H9 (cell line): ENCODE measurements at regions not wholly inside any gene's neighbourhood (a gene's known extent, or its start where the extent isn't known, plus 50 kb on each side); places are given as distances from the start of the nearest gene placed in this dataset.

ENCODE experiments used
- DNase-seq: peaks from one replicate; pipeline ENCODE4 v3.0.0-alpha.2; 2017
- H2AFZ ChIP-seq: one replicate; pipeline ENCODE4 v1.6.1; 2013; ENCODE audit warnings: mild to moderate bottlenecking, low read length, control low read depth, moderate library complexity
- H2AK5ac ChIP-seq: 2 replicates; pipeline ENCODE4 v1.6.1; 2013; ENCODE audit warnings: low read length, control low read depth, mixed read lengths; ENCODE audit not compliant: insufficient read length
- H2BK120ac ChIP-seq: one replicate; pipeline ENCODE4 v1.6.1; 2013; ENCODE audit warnings: low read depth, mild to moderate bottlenecking, low read length, control low read depth, inconsistent platforms; ENCODE audit not compliant: poor library complexity, severe bottlenecking
- H2BK12ac ChIP-seq: 2 replicates; pipeline ENCODE4 v1.6.1; 2013; ENCODE audit warnings: low read length, control low read depth, mixed read lengths, low read depth; ENCODE audit not compliant: insufficient read length
- H2BK15ac ChIP-seq: 2 replicates; pipeline ENCODE4 v1.6.1; 2013; ENCODE audit warnings: low read depth, low read length, control low read depth
- H2BK20ac ChIP-seq: one replicate; pipeline ENCODE4 v1.6.1; 2013; ENCODE audit warnings: low read depth, mild to moderate bottlenecking, low read length, control low read depth, inconsistent platforms; ENCODE audit not compliant: poor library complexity, severe bottlenecking
- H2BK5ac ChIP-seq: 2 replicates; pipeline ENCODE4 v1.6.1; 2013; ENCODE audit warnings: low read length, control low read depth, mixed read lengths; ENCODE audit not compliant: insufficient read length
- H3K14ac ChIP-seq: 2 replicates; pipeline ENCODE4 v1.6.1; 2013; ENCODE audit warnings: low read length, control low read depth; ENCODE audit not compliant: insufficient read depth
- H3K18ac ChIP-seq: 2 replicates; pipeline ENCODE4 v1.6.1; 2013; ENCODE audit warnings: low read depth, mild to moderate bottlenecking, mixed read lengths, low read length, control low read depth; ENCODE audit not compliant: insufficient read length
- H3K23ac ChIP-seq: 2 replicates; pipeline ENCODE4 v1.6.1; 2013; ENCODE audit warnings: low read length, control low read depth, mixed read lengths, low read depth; ENCODE audit not compliant: insufficient read length
- H3K23me2 ChIP-seq: 2 replicates; pipeline ENCODE4 v1.6.1; 2013; ENCODE audit warnings: low read depth, mild to moderate bottlenecking, mixed read lengths, low read length, control low read depth; ENCODE audit not compliant: insufficient read length, poor library complexity, severe bottlenecking
- H3K27ac ChIP-seq: 2 replicates; pipeline ENCODE4 v1.5.1; 2013; ENCODE audit warnings: low read length, control low read depth, mixed read lengths, low read depth; ENCODE audit not compliant: insufficient read length
- H3K27me3 ChIP-seq: 2 replicates; pipeline ENCODE4 v1.6.1; 2013; ENCODE audit warnings: low read length, control low read depth, inconsistent platforms; ENCODE audit not compliant: insufficient read depth
- H3K4ac ChIP-seq: 2 replicates; pipeline ENCODE4 v1.6.1; 2013; ENCODE audit warnings: low read depth, mild to moderate bottlenecking, control low read depth, inconsistent platforms, low read length, moderate library complexity
- H3K4me1 ChIP-seq: 2 replicates; pipeline ENCODE4 v1.6.1; 2013; ENCODE audit warnings: low read length, control low read depth, inconsistent platforms; ENCODE audit not compliant: insufficient read depth
- H3K4me2 ChIP-seq: 2 replicates; pipeline ENCODE4 v1.6.1; 2013; ENCODE audit warnings: low read length, control low read depth, mixed read lengths; ENCODE audit not compliant: insufficient read length, insufficient read depth
- H3K56ac ChIP-seq: 2 replicates; pipeline ENCODE4 v1.6.1; 2013; ENCODE audit warnings: low read depth, mild to moderate bottlenecking, mixed read lengths, low read length, control low read depth; ENCODE audit not compliant: insufficient read length
- H3K79me1 ChIP-seq: 2 replicates; pipeline ENCODE4 v1.6.1; 2013; ENCODE audit warnings: low read depth, mild to moderate bottlenecking, moderate library complexity, low read length, control low read depth, inconsistent platforms; ENCODE audit not compliant: insufficient read depth, poor library complexity, severe bottlenecking
- H3K79me2 ChIP-seq: 2 replicates; pipeline ENCODE4 v1.6.1; 2013; ENCODE audit warnings: low read length, control low read depth, inconsistent platforms; ENCODE audit not compliant: insufficient read depth
- H3K9ac ChIP-seq: 2 replicates; pipeline ENCODE4 v1.6.1; 2013; ENCODE audit warnings: low read length, control low read depth, mixed read lengths; ENCODE audit not compliant: insufficient read length; ENCODE audit errors: extremely low read depth
- H3K9me3 ChIP-seq: one replicate; pipeline ENCODE4 v1.6.1; 2013; ENCODE audit warnings: low read depth, low read length, inconsistent platforms; ENCODE audit not compliant: control insufficient read depth
- H3T11ph ChIP-seq: one replicate; pipeline ENCODE4 v1.6.1; 2013; ENCODE audit warnings: mild to moderate bottlenecking, low read length, control low read depth, inconsistent platforms
- H4K20me1 ChIP-seq: one replicate; pipeline ENCODE4 v1.6.1; 2013; ENCODE audit not compliant: control insufficient read depth, insufficient read length, insufficient read depth
- H4K5ac ChIP-seq: 2 replicates; pipeline ENCODE4 v1.6.1; 2013; ENCODE audit warnings: low read depth, mild to moderate bottlenecking, mixed read lengths, low read length, control low read depth; ENCODE audit not compliant: insufficient read length
- H4K8ac ChIP-seq: replicated peaks from 2 replicates; pipeline ENCODE4 v1.6.1; 2013; ENCODE audit warnings: low read length, control low read depth, mixed read lengths, low read depth; ENCODE audit not compliant: insufficient read length
- H4K91ac ChIP-seq: 2 replicates; pipeline ENCODE4 v1.6.1; 2013; ENCODE audit warnings: low read depth, mild to moderate bottlenecking, moderate library complexity, mixed read lengths, low read length, control low read depth; ENCODE audit not compliant: insufficient read length
- H3K27ac Mint-ChIP-seq, 3 experiments: 2 replicates in 2 of 3; 3 replicates in 1 of 3; pipeline ENCODE4 v1.8.0; 2020 to 2021; ENCODE audit warnings: mixed read lengths in 3 of 3, mild to moderate bottlenecking in 1 of 3, moderate library complexity in 1 of 3
- H3K27me3 Mint-ChIP-seq: 2 replicates; pipeline ENCODE4 v1.8.0; 2021; ENCODE audit warnings: low read depth, mild to moderate bottlenecking, moderate library complexity, mixed read lengths
- H3K36me3 Mint-ChIP-seq, 3 experiments: 2 replicates in 2 of 3; 3 replicates in 1 of 3; pipeline ENCODE4 v1.8.0; 2020 to 2021; ENCODE audit warnings: low read depth in 3 of 3, mixed read lengths in 3 of 3; ENCODE audit not compliant: insufficient read depth in 1 of 3
- H3K4me1 Mint-ChIP-seq, 2 experiments: 2 replicates each; pipeline ENCODE4 v1.8.0; 2020; ENCODE audit warnings: mixed read lengths in 2 of 2
- H3K4me3 Mint-ChIP-seq, 2 experiments: 2 replicates in 1 of 2; 3 replicates in 1 of 2; pipeline ENCODE4 v1.8.0; 2020 to 2021; ENCODE audit warnings: mild to moderate bottlenecking in 2 of 2, mixed read lengths in 2 of 2, moderate library complexity in 1 of 2
- H3K9me3 Mint-ChIP-seq, 2 experiments: 2 replicates in 1 of 2; 3 replicates in 1 of 2; pipeline ENCODE4 v1.8.0; 2020; ENCODE audit warnings: mild to moderate bottlenecking in 2 of 2, mixed read lengths in 2 of 2, moderate library complexity in 1 of 2
- CTCF ChIP-seq: fragments of 200-600 bp; sonication (generic); conservative IDR thresholded peaks from 3 replicates; pipeline ENCODE4 v1.8.0; 2021; ENCODE audit warnings: antibody characterized with exemption, mild to moderate bottlenecking
- WGBS: extraction: QIAGEN DNeasy Blood & Tissue Kit; methylation state at CpG from one replicate; pipeline ENCODE4 v1.1.7; 2013; ENCODE audit warnings: missing lambda C conversion rate, low lambda C conversion rate, mixed read lengths; ENCODE audit not compliant: insufficient read length; ENCODE audit errors: extremely low coverage; 5-methylcytosine and 5-hydroxymethylcytosine counted together

DNA sequence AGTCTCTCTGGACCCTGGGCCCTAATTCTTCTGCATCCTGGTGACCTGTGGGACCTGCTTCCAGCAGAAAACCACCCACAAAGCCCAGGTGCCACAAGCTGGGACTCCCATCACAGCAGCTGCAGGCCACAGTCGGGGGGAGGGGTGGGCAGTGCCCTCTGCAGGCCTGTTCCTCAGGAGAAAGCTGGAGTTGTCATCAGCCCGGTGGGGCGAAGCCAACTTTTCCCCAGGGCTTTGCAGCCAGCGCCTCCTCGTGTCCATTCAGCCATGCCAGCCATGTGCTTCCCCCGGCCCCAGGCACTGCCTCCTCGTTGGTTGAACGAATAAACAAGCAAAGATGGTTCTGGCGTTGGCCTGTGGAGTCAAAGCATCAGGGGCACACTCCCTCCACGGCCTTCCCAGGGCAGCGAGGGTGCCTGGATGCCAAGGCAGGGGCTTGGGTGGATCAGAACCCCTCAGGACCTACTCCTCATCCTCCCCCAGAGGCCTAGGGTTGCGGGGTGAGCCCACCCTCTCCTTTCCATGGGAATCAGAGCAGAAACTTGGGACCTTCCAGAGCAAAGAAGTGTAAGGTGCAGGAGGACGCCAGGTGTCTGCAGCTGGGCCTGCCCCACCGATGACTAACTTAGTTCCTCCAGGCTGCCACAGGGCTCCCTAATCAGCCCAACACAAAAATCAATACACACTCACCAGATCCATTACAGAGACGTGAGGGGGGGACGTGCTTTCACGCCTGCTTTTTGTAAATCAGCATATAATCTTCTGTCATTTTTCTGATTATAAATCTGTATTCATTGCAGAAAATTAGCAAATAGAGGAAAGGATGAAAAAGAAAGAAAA is 75.7 kb upstream of the RAB6C start:
- Mint-ChIP-seq H3K27ac (no peak overlapping the region), H3K27me3 (peaks cover 3% of the 10 kb centered on the region; the same call in 1 of the 2 replicates), H3K9me3 (peaks cover 5 to 12% of the 10 kb centered on the region in 2 experiments; a peak in 4 of 5 replicates), H3K4me3 (no peak overlapping the region), H3K36me3 (no peaks in the 10 kb centered on the region), H3K4me1 (peaks cover 8% of the 10 kb centered on the region in 2 experiments; a peak in 3 of 4 replicates)
- Histone ChIP-seq H3T11ph (no peak overlapping the region), H3K23me2 (no peaks in the 10 kb centered on the region), H3K56ac (no peak overlapping the region), H4K5ac (no peak overlapping the region), H4K20me1 (no peaks in the 10 kb centered on the region), H3K4ac (no peak overlapping the region), H2BK15ac (no peak overlapping the region), H2BK20ac (no peak overlapping the region), H2AK5ac (no peak overlapping the region), H3K4me2 (no peak overlapping the region), H2BK12ac (no peak overlapping the region), H4K91ac (no peak overlapping the region), H2BK120ac (no peak overlapping the region), H3K27ac (no peak overlapping the region), H3K79me1 (no peaks in the 10 kb centered on the region), H3K4me1 (no peaks in the 10 kb centered on the region), H3K9me3 (no peaks in the 10 kb centered on the region), H3K23ac (no peak overlapping the region), H2AFZ (no peak overlapping the region), H4K8ac (no peak overlapping the region), H3K79me2 (no peaks in the 10 kb centered on the region), H3K14ac (no peak overlapping the region), H3K9ac (no peak overlapping the region), H2BK5ac (no peak overlapping the region), H3K27me3 (no peaks in the 10 kb centered on the region; the same call in 1 of the 2 replicates), H3K18ac (no peak overlapping the region)
- no CpG with 5 or more reads among the region's 17 CpGs for WGBS
- peak; percentile 61 for TF ChIP-seq CTCF
- DNase-seq: peak; percentile 88
